PC-3 (cell line): ENCODE measurements at regions not wholly inside any gene's neighbourhood (a gene's known extent, or its start where the extent isn't known, plus 50 kb on each side); places are given as distances from the start of the nearest gene placed in this dataset.

Experiments used
- ATAC-seq: fragments of 200-7000 bp; cut with Tn5 transposase; 2 replicates; pipeline ENCODE4 v1.9.1; 2020; ENCODE audit warnings: mild to moderate bottlenecking, moderate library complexity
- BruUV-seq: library from RNA; stranded (reverse); fragments of 400-500 nt; replicated peaks from 2 replicates; lab custom pipeline; 2021; lab: Mats Ljungman, UMichigan
- CTCF ChIA-PET: fragments of 300-600 bp; sonication (Branson Sonifier 250); formaldehyde crosslinking; loops from one replicate; lab custom pipeline; 2022; ENCODE audit warnings: antibody characterized with exemption; lab: Charles Lee
- POLR2A ChIA-PET: fragments of 300-600 bp; sonication (Branson Sonifier 250); formaldehyde crosslinking; loops from one replicate; lab custom pipeline; 2022; ENCODE audit warnings: antibody characterized with exemption; ENCODE audit not compliant: unreplicated experiment; lab: Charles Lee
- DNase-seq: peaks from one replicate; pipeline ENCODE4 v3.0.0-alpha.2; 2015
- H2AFZ ChIP-seq: fragments of 300-600 bp; sonication (generic); 2 replicates; pipeline ENCODE4 v1.6.0; 2016; ENCODE audit warnings: antibody characterized with exemption, low read length
- H3F3A ChIP-seq: fragments of 300-600 bp; sonication (generic); one replicate; pipeline ENCODE4 v1.6.0; 2017; ENCODE audit warnings: antibody characterized with exemption, low read length, control low read depth, mild to moderate bottlenecking; ENCODE audit not compliant: unreplicated experiment
- H3K27ac ChIP-seq: fragments of 300-600 bp; sonication (generic); 2 replicates; pipeline ENCODE4 v1.5.1; 2016; ENCODE audit warnings: mild to moderate bottlenecking, low read length
- H3K27me3 ChIP-seq: fragments of 300-600 bp; sonication (generic); 2 replicates; pipeline ENCODE4 v1.6.1; 2016; ENCODE audit warnings: low read length, mixed read lengths
- H3K36me3 ChIP-seq: fragments of 300-600 bp; sonication (generic); 2 replicates; pipeline ENCODE4 v1.6.1; 2016; ENCODE audit warnings: low read depth, mixed run types, low read length, mixed read lengths
- H3K4me1 ChIP-seq: fragments of 300-600 bp; sonication (generic); 2 replicates; pipeline ENCODE4 v1.5.1; 2016; ENCODE audit warnings: low read length; ENCODE audit not compliant: insufficient read depth
- H3K4me2 ChIP-seq: fragments of 300-600 bp; sonication (generic); 2 replicates; pipeline ENCODE4 v1.6.0; 2016; ENCODE audit warnings: low read length
- H3K4me3 ChIP-seq: fragments of 300-600 bp; sonication (generic); 2 replicates; pipeline ENCODE4 v1.5.1; 2016; ENCODE audit warnings: mild to moderate bottlenecking, low read length, mixed read lengths
- H3K79me2 ChIP-seq: fragments of 300-600 bp; sonication (generic); 2 replicates; pipeline ENCODE4 v1.6.1; 2017; ENCODE audit warnings: low read length, mixed read lengths
- H3K9ac ChIP-seq: fragments of 300-600 bp; sonication (generic); 2 replicates; pipeline ENCODE4 v1.6.0; 2016; ENCODE audit warnings: mild to moderate bottlenecking, low read length
- H3K9me2 ChIP-seq: fragments of 300-600 bp; sonication (generic); replicated peaks from 2 replicates; pipeline ENCODE4 v1.6.1; 2016; ENCODE audit warnings: mixed run types, low read length, mixed read lengths
- H3K9me3 ChIP-seq: fragments of 300-600 bp; sonication (generic); 2 replicates; pipeline ENCODE4 v1.6.1; 2016; ENCODE audit warnings: low read length, mixed read lengths
- H4K20me1 ChIP-seq: fragments of 300-600 bp; sonication (generic); 2 replicates; pipeline ENCODE4 v1.6.1; 2016; ENCODE audit warnings: low read length, mixed read lengths
- EZH2 ChIP-seq: fragments of 300-600 bp; sonication (generic); IDR thresholded peaks from one replicate; pipeline ENCODE4 v1.6.1; 2017; ENCODE audit warnings: antibody characterized with exemption, mild to moderate bottlenecking, low read length; ENCODE audit not compliant: unreplicated experiment
- EZH2phosphoT487 ChIP-seq: fragments of 300-600 bp; sonication (generic); IDR thresholded peaks from 2 replicates; pipeline ENCODE4 v1.6.1; 2018; ENCODE audit warnings: mild to moderate bottlenecking, antibody characterized with exemption, low read length, borderline replicate concordance
- intact Hi-C: fragments of 100-400 bp; cut with micrococcal nuclease; formaldehyde crosslinking; loops from 2 replicates; pipeline ENCODE4 v1.9.0; 2023
- TF ChIP-seq, protein P1 (sequence below): fragments of 300-600 bp; sonication (generic); conservative IDR thresholded peaks from 2 replicates; pipeline ENCODE4 v1.5.1; 2017; ENCODE audit warnings: antibody characterized with exemption, low read depth, mild to moderate bottlenecking, low read length

DNA sequence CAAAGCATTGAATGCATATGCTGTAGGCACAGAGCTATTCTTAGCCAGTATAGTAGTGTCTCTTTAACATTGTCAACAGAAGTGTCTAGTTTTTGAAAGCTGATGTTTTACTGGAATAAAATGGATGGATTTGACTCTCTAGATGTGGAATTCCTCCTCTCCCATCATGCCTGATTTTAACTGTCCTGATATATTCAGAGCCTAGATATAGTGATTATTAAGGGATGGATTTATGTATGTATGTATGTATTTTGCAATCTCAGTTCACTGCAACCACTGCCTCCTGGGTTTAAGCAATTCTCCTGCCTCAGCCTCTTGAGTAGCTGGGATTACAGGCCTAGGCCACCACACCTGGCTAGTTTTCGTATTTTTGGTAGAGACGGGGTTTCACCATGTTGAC, 144.8 kb upstream of the NAV3 start:
- intact Hi-C loops: loop anchor here (1.0 to 10.0 kb wide), 5 partner anchors 71 to 734 kb away; no protein-coding TSS in a partner anchor
- H3F3A ChIP-seq: no peaks in the 10 kb centered on the region
- H3K36me3 ChIP-seq: no peaks in the 10 kb centered on the region
- H3K9ac ChIP-seq: no peak overlapping the region
- H3K9me3 ChIP-seq: no peaks in the 10 kb centered on the region
- no peaks in the 10 kb centered on the region for H3K9me2 ChIP-seq
- H3K79me2 ChIP-seq: no peaks in the 10 kb centered on the region
- ChIA-PET CTCF (interaction anchor here (0.6 to 1.1 kb wide), 2 partner anchors 243 to 533 kb away, joined by 3 read pairs; no protein-coding TSS in a partner anchor), POLR2A (no interaction called here)
- no peak overlapping the region for H3K4me2 ChIP-seq
- no TSS peak for BruUV-seq
- TF ChIP-seq, protein P1, sequence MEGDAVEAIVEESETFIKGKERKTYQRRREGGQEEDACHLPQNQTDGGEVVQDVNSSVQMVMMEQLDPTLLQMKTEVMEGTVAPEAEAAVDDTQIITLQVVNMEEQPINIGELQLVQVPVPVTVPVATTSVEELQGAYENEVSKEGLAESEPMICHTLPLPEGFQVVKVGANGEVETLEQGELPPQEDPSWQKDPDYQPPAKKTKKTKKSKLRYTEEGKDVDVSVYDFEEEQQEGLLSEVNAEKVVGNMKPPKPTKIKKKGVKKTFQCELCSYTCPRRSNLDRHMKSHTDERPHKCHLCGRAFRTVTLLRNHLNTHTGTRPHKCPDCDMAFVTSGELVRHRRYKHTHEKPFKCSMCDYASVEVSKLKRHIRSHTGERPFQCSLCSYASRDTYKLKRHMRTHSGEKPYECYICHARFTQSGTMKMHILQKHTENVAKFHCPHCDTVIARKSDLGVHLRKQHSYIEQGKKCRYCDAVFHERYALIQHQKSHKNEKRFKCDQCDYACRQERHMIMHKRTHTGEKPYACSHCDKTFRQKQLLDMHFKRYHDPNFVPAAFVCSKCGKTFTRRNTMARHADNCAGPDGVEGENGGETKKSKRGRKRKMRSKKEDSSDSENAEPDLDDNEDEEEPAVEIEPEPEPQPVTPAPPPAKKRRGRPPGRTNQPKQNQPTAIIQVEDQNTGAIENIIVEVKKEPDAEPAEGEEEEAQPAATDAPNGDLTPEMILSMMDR: no peak
- TF ChIP-seq EZH2: no peak
- no peak for TF ChIP-seq EZH2phosphoT487
- no peak overlapping the region for H3K4me3 ChIP-seq
- ATAC-seq (no peak), DNase-seq (no peak)
- no peaks in the 10 kb centered on the region; the same call in 1 of the 2 replicates for H3K27me3 ChIP-seq
- no peaks in the 10 kb centered on the region for H4K20me1 ChIP-seq
- no peak overlapping the region for H2AFZ ChIP-seq
- no peaks in the 10 kb centered on the region for H3K4me1 ChIP-seq
- no peak overlapping the region for H3K27ac ChIP-seq

DNA sequence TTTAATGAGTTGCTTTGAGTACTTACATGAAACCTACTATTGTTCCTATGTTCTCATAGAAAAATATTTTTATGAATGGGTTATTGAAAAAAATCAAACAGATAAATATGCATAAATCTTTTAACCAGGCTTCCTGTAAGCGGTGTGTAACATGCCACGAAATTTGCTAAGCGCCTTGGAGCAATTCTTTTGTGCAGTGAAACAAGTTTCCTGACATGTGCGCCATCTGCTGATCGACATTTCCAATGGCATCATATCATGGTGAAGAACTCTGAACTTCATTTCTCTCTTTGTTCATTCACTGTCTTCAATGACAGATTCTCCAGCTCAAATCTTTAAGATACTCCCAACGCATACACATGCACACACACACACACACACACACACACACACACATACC, 145.6 kb upstream of the NAV3 start:
- H2AFZ ChIP-seq: peak overlapping the region; percentile 39
- no peak overlapping the region for H3K9ac ChIP-seq
- CTCF ChIA-PET: interaction anchor here (0.5 to 1.1 kb wide), 3 partner anchors 227 to 534 kb away, joined by 3 read pairs; no protein-coding TSS in a partner anchor

DNA sequence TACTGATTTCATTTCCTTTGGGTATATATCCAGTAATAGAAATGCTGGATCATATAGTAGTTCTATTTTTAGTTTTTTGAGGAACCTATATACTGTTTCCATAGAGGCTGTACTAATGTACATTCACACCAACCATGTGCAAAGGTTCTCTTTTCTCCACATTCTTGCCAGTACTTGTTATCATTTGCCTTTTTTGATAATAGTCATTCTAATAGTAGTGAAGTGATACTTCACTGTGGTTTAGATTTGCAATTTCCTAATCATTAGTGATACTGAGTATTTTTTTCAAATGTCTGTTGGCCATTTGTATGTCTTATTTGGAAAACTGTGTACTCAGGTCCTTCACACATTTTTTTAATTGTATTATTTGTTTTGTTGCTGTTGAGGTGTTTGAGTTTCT, 148.2 kb upstream of the NAV3 start:
- DNase-seq (no peak), ATAC-seq (no peak)
- H3K9me3 ChIP-seq: no peaks in the 10 kb centered on the region
- H3K9ac ChIP-seq: no peak overlapping the region
- no peaks in the 10 kb centered on the region for H3F3A ChIP-seq
- POLR2A ChIA-PET: no interaction called here
- no peaks in the 10 kb centered on the region for H3K79me2 ChIP-seq
- H4K20me1 ChIP-seq: no peaks in the 10 kb centered on the region
- TF ChIP-seq EZH2: no peak
- TF ChIP-seq, protein P1: no peak
- no peak for TF ChIP-seq EZH2phosphoT487
- H3K36me3 ChIP-seq: no peaks in the 10 kb centered on the region
- BruUV-seq: no TSS peak
- H3K4me3 ChIP-seq: no peak overlapping the region
- CTCF ChIA-PET: no interaction called here
- H3K9me2 ChIP-seq: no peaks in the 10 kb centered on the region
- no peak overlapping the region for H3K27ac ChIP-seq
- H3K4me1 ChIP-seq: no peaks in the 10 kb centered on the region
- H3K4me2 ChIP-seq: no peak overlapping the region
- H3K27me3 ChIP-seq: no peaks in the 10 kb centered on the region; the same call in 1 of the 2 replicates
- intact Hi-C loops: loop anchor here (10.0 kb wide), 1 partner anchor 408 kb away; no protein-coding TSS in a partner anchor
- no peak overlapping the region for H2AFZ ChIP-seq

More for the DNA sequence above, 145.6 kb upstream of the NAV3 start:
- Histone ChIP-seq H3F3A (no peaks in the 10 kb centered on the region), H3K9me2 (no peaks in the 10 kb centered on the region), H3K4me1 (no peaks in the 10 kb centered on the region), H3K4me3 (no peak overlapping the region), H3K27ac (no peak overlapping the region), H4K20me1 (no peaks in the 10 kb centered on the region), H3K4me2 (peak overlapping the region; percentile 50), H3K79me2 (no peaks in the 10 kb centered on the region), H3K27me3 (no peaks in the 10 kb centered on the region; the same call in 1 of the 2 replicates), H3K9me3 (no peaks in the 10 kb centered on the region), H3K36me3 (no peaks in the 10 kb centered on the region)
- intact Hi-C loops: loop anchor here (1.0 to 10.0 kb wide), 5 partner anchors 70 to 733 kb away; no protein-coding TSS in a partner anchor
- peak; percentile 92 for ATAC-seq
- BruUV-seq: no TSS peak
- POLR2A ChIA-PET: no interaction called here
- TF ChIP-seq, protein P1: peak; percentile 76
- TF ChIP-seq EZH2phosphoT487: no peak
- peak; percentile 80 for DNase-seq
